ENCODE measurements at regions not wholly inside any gene's neighbourhood (a gene's known extent, or its start where the extent isn't known, plus 50 kb on each side); places are given as distances from the start of the nearest gene placed in this dataset.
A peak's percentile ranks its signal among the peaks of the same experiment; 100 is the strongest.

DNA sequence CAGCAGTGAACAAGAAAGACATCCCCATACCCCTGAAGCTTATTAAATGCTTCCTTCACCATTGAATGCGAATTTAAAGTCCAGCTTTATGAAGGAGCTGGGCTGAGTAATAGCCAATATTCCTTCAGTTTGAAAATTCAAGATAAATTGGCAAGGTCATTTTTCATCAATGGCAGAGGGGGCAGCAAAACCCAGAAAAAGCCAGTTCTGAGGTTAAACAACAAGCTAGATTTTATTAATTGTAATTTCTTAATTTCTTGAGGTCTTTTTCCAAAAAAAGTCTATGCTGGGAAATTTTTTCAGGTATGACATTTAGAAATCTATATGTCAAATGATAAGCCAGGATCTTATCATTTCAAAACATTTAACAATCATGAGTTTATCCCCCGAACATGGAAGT lies 808.9 kb downstream of the RPA4 start:
- DNase-seq (ENCODE audit: low read depth, low spot score): peak; percentile 1
- no TSS peak for BruUV-seq (replicated peaks)
- no peaks in the 10 kb centered on the region for H3K9me3 ChIP-seq (replicated peaks; ENCODE audit: control insufficient read depth, insufficient read depth, low read length)
- H3K9me1 ChIP-seq (replicated peaks; ENCODE audit: control insufficient read depth, extremely low read depth, insufficient read depth, low read length): no peaks in the 10 kb centered on the region
- H3K9ac ChIP-seq (replicated peaks; ENCODE audit: extremely low read depth, insufficient read depth, low read length): no peak overlapping the region
- peaks cover 9% of the 10 kb centered on the region for H3K4me1 ChIP-seq (ENCODE audit: control insufficient read depth, extremely low read depth, insufficient read depth, low read length)
- dilution Hi-C loops (cut with MboI; ENCODE audit: extremely low pct_ligation_motif_present, low sequenced_read_pairs) (no loop called here), intact Hi-C loops (cut with micrococcal nuclease) (no loop called here)
- H3K4me2 ChIP-seq (ENCODE audit: insufficient read depth, low read length): peak overlapping the region; percentile 51
- H3K27ac ChIP-seq (ENCODE audit: insufficient read depth, low read depth, low read length): no peak overlapping the region
- FAIRE-seq: no peak
- no peak overlapping the region for H3K4me3 ChIP-seq (replicated peaks in 1 of 3; ENCODE audit: insufficient read depth in 1 of 3, low read depth in 1 of 3, low read length in 3 of 3)
- H3K27me3 ChIP-seq (ENCODE audit: control insufficient read depth in 2 of 2, insufficient read depth in 2 of 2, low read length in 2 of 2): no peaks in the 10 kb centered on the region
- no peaks in the 10 kb centered on the region for H4K20me1 ChIP-seq (replicated peaks; ENCODE audit: control insufficient read depth, extremely low read depth, insufficient read depth, low read length)
- H3K79me2 ChIP-seq (ENCODE audit: control insufficient read depth, insufficient read depth, low read length): no peaks in the 10 kb centered on the region
- H3K36me3 ChIP-seq (ENCODE audit: control insufficient read depth in 2 of 2, extremely low read depth in 1 of 2, insufficient read depth in 2 of 2, low read length in 2 of 2): no peaks in the 10 kb centered on the region
- ChIA-PET POLR2A (no interaction called here), CTCF (no interaction called here)
- no peak overlapping the region for H2AFZ ChIP-seq (ENCODE audit: low read depth, low read length)
- TF ChIP-seq, protein P1, sequence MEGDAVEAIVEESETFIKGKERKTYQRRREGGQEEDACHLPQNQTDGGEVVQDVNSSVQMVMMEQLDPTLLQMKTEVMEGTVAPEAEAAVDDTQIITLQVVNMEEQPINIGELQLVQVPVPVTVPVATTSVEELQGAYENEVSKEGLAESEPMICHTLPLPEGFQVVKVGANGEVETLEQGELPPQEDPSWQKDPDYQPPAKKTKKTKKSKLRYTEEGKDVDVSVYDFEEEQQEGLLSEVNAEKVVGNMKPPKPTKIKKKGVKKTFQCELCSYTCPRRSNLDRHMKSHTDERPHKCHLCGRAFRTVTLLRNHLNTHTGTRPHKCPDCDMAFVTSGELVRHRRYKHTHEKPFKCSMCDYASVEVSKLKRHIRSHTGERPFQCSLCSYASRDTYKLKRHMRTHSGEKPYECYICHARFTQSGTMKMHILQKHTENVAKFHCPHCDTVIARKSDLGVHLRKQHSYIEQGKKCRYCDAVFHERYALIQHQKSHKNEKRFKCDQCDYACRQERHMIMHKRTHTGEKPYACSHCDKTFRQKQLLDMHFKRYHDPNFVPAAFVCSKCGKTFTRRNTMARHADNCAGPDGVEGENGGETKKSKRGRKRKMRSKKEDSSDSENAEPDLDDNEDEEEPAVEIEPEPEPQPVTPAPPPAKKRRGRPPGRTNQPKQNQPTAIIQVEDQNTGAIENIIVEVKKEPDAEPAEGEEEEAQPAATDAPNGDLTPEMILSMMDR (IDR thresholded peaks at IDR 0.05; ENCODE audit: extremely low read depth in 1 of 2, insufficient read depth in 1 of 2, low read depth in 1 of 2, low read length in 2 of 2): no peak
- TF ChIP-seq JUN (IDR thresholded peaks at IDR 0.05; ENCODE audit: borderline replicate concordance, insufficient read depth, insufficient read length, low read depth) (no peak), POLR2AphosphoS5 (IDR thresholded peaks at IDR 0.05; ENCODE audit: insufficient read depth, low read depth, low read length) (no peak), EZH2 (IDR thresholded peaks at IDR 0.05; ENCODE audit: borderline replicate concordance, low read depth, low read length, severe bottlenecking) (no peak), POLR2A (IDR thresholded peaks at IDR 0.05; ENCODE audit: low read depth, low read length) (no peak), GATA2 (IDR thresholded peaks at IDR 0.05; ENCODE audit: insufficient read depth, insufficient read length, low read depth, low read length) (no peak), FOS (IDR thresholded peaks at IDR 0.05; ENCODE audit: borderline replicate concordance, insufficient read depth, low read length) (no peak), MYC (IDR thresholded peaks at IDR 0.05; ENCODE audit: low read depth, low read length) (no peak)
- TF ChIP-seq, protein P2, sequence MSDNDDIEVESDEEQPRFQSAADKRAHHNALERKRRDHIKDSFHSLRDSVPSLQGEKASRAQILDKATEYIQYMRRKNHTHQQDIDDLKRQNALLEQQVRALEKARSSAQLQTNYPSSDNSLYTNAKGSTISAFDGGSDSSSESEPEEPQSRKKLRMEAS (IDR thresholded peaks at IDR 0.05; ENCODE audit: insufficient read depth, insufficient read length): no peak
